ENCODE measurements at regions not wholly inside any gene's neighbourhood (a gene's known extent, or its start where the extent isn't known, plus 50 kb on each side); places are given as distances from the start of the nearest gene placed in this dataset.
"Not testable (repeated sequence)": the region's sequence is repeated elsewhere in the genome, so short reads cannot be mapped to it uniquely, and the experiment has no call there.

GRCh38 chr7:64469673-64470072 lies 93.2 kb downstream of the ZNF680 start:
- Histone ChIP-seq H3K27me3 (ENCODE audit: insufficient read depth, low read length) (no peaks in the 10 kb centered on the region), H3K27ac (ENCODE audit: low read depth, low read length) (no peak overlapping the region), H3K9me3 (ENCODE audit: control insufficient read depth in 1 of 2, low read length in 2 of 2) (no peaks in the 10 kb centered on the region), H3K4me3 (ENCODE audit: low read length in 2 of 2) (no peak overlapping the region), H3K4me1 (ENCODE audit: insufficient read depth, low read length) (no peaks in the 10 kb centered on the region), H3K36me3 (ENCODE audit: insufficient read depth, low read length) (no peaks in the 10 kb centered on the region)
- intact Hi-C loops (cut with micrococcal nuclease): no loop called here
- POLR2A ChIA-PET (ENCODE audit: partially characterized antibody): no interaction called here
- Mint-ChIP-seq H3K36me3 (peaks cover 0 to 4% of the 10 kb centered on the region in 2 donors), H3K27ac (no peak overlapping the region), H3K27me3 (no peaks in the 10 kb centered on the region), H3K9me3 (peaks cover 0 to 45% (median 28%) of the 10 kb centered on the region in 8 donors), H3K4me1 (no peaks in the 10 kb centered on the region), H3K4me3 (no peak overlapping the region)
- CTCF ChIA-PET (ENCODE audit: partially characterized antibody): no interaction called here
- no peak for DNase-seq

GRCh38 chr7:64465551-64465950 lies 97.3 kb downstream of the ZNF680 start:
- Mint-ChIP-seq H3K27me3 (no peaks in the 10 kb centered on the region), H3K36me3 (peaks cover 0 to 4% of the 10 kb centered on the region in 2 donors), H3K4me3 (no peak overlapping the region), H3K9me3 (peaks cover 0 to 56% (median 32%) of the 10 kb centered on the region in 8 donors), H3K4me1 (no peaks in the 10 kb centered on the region), H3K27ac (no peak overlapping the region)
- H3K4me1 ChIP-seq (ENCODE audit: insufficient read depth, low read length): no peaks in the 10 kb centered on the region
- no peak overlapping the region for H3K4me3 ChIP-seq (ENCODE audit: low read length in 2 of 2)
- H3K27ac ChIP-seq (ENCODE audit: low read depth, low read length): no peak overlapping the region
- DNase-seq: no peak
- no peaks in the 10 kb centered on the region for H3K36me3 ChIP-seq (ENCODE audit: insufficient read depth, low read length)
- no peaks in the 10 kb centered on the region for H3K9me3 ChIP-seq (ENCODE audit: control insufficient read depth in 1 of 2, low read length in 2 of 2)
- POLR2A ChIA-PET (ENCODE audit: partially characterized antibody): no interaction called here
- intact Hi-C loops (cut with micrococcal nuclease): no loop called here
- CTCF ChIA-PET (ENCODE audit: partially characterized antibody): no interaction called here
- no peaks in the 10 kb centered on the region for H3K27me3 ChIP-seq (ENCODE audit: insufficient read depth, low read length)

- ChIA-PET POLR2A (ENCODE audit: partially characterized antibody) (no interaction called here), CTCF (ENCODE audit: partially characterized antibody) (no interaction called here)
- Histone ChIP-seq H3K27ac (ENCODE audit: low read depth, low read length) (no peak overlapping the region), H3K36me3 (ENCODE audit: insufficient read depth, low read length) (no peaks in the 10 kb centered on the region), H3K9me3 (ENCODE audit: control insufficient read depth in 1 of 2, low read length in 2 of 2) (no peaks in the 10 kb centered on the region), H3K4me3 (ENCODE audit: low read length in 2 of 2) (no peak overlapping the region), H3K27me3 (ENCODE audit: insufficient read depth, low read length) (no peaks in the 10 kb centered on the region), H3K4me1 (ENCODE audit: insufficient read depth, low read length) (no peaks in the 10 kb centered on the region)
- Mint-ChIP-seq H3K36me3 (no peaks in the 10 kb centered on the region), H3K27ac (peak overlapping the region in 1 of 7 donors; percentile 23), H3K4me3 (peak overlapping the region in 7 of 8 donors; percentile 22 to 70 (median 25)), H3K4me1 (no peaks in the 10 kb centered on the region), H3K27me3 (no peaks in the 10 kb centered on the region), H3K9me3 (peaks cover 0 to 39% (median 28%) of the 10 kb centered on the region in 8 donors)
- peak; percentile 12 to 67 (median 31) for DNase-seq
- intact Hi-C loops (cut with micrococcal nuclease): no loop called here
Observed at GRCh38 chr7:64463636-64464375, 99.1 kb downstream of the ZNF680 start.

GRCh38 chr7:64459858-64460257 lies 103.0 kb downstream of the ZNF680 start:
- H3K27me3 ChIP-seq (ENCODE audit: insufficient read depth, low read length); H3K36me3 ChIP-seq (ENCODE audit: insufficient read depth, low read length); POLR2A ChIA-PET (ENCODE audit: partially characterized antibody); H3K4me3 ChIP-seq (ENCODE audit: low read length in 2 of 2); intact Hi-C loops (cut with micrococcal nuclease); H3K4me1 Mint-ChIP-seq; DNase-seq; H3K27me3 Mint-ChIP-seq; CTCF ChIA-PET (ENCODE audit: partially characterized antibody); H3K4me1 ChIP-seq (ENCODE audit: insufficient read depth, low read length); H3K9me3 ChIP-seq (ENCODE audit: control insufficient read depth in 1 of 2, low read length in 2 of 2); H3K36me3 Mint-ChIP-seq; H3K27ac ChIP-seq (ENCODE audit: low read depth, low read length); H3K4me3 Mint-ChIP-seq; H3K27ac Mint-ChIP-seq: not testable (repeated sequence)
- peaks cover 0 to 21% (median 11%) of the 10 kb centered on the region in 8 donors for H3K9me3 Mint-ChIP-seq

GRCh38 chr7:64433590-64433989 lies 119.8 kb downstream of the ZNF736 start:
- H3K27ac ChIP-seq (ENCODE audit: low read depth, low read length): no peak overlapping the region
- H3K36me3 ChIP-seq (ENCODE audit: insufficient read depth, low read length): no peaks in the 10 kb centered on the region
- H3K4me1 Mint-ChIP-seq: no peaks in the 10 kb centered on the region
- peaks cover 2 to 23% (median 10%) of the 10 kb centered on the region in 8 donors for H3K9me3 Mint-ChIP-seq
- POLR2A ChIA-PET (ENCODE audit: partially characterized antibody): no interaction called here
- H3K4me3 ChIP-seq (ENCODE audit: low read length in 2 of 2): no peak overlapping the region
- intact Hi-C loops (cut with micrococcal nuclease): no loop called here
- CTCF ChIA-PET (ENCODE audit: partially characterized antibody): no interaction called here
- DNase-seq: no peak
- H3K36me3 Mint-ChIP-seq: no peaks in the 10 kb centered on the region
- no peaks in the 10 kb centered on the region for H3K9me3 ChIP-seq (ENCODE audit: control insufficient read depth in 1 of 2, low read length in 2 of 2)
- no peak overlapping the region for H3K27ac Mint-ChIP-seq
- H3K27me3 ChIP-seq (ENCODE audit: insufficient read depth, low read length): no peaks in the 10 kb centered on the region
- no peak overlapping the region for H3K4me3 Mint-ChIP-seq
- H3K27me3 Mint-ChIP-seq: no peaks in the 10 kb centered on the region
- H3K4me1 ChIP-seq (ENCODE audit: insufficient read depth, low read length): no peaks in the 10 kb centered on the region

- no peaks in the 10 kb centered on the region for H3K4me1 Mint-ChIP-seq
- DNase-seq: no peak
- H3K36me3 ChIP-seq (ENCODE audit: insufficient read depth, low read length): no peaks in the 10 kb centered on the region
- H3K27me3 ChIP-seq (ENCODE audit: insufficient read depth, low read length): no peaks in the 10 kb centered on the region
- no peak overlapping the region for H3K4me3 Mint-ChIP-seq
- H3K27ac ChIP-seq (ENCODE audit: low read depth, low read length): no peak overlapping the region
- intact Hi-C loops (cut with micrococcal nuclease): no loop called here
- no peaks in the 10 kb centered on the region for H3K27me3 Mint-ChIP-seq
- CTCF ChIA-PET (ENCODE audit: partially characterized antibody): no interaction called here
- peaks cover 2 to 32% (median 13%) of the 10 kb centered on the region in 8 donors for H3K9me3 Mint-ChIP-seq
- POLR2A ChIA-PET (ENCODE audit: partially characterized antibody): no interaction called here
- H3K4me1 ChIP-seq (ENCODE audit: insufficient read depth, low read length): no peaks in the 10 kb centered on the region
- no peaks in the 10 kb centered on the region for H3K36me3 Mint-ChIP-seq
- H3K9me3 ChIP-seq (ENCODE audit: control insufficient read depth in 1 of 2, low read length in 2 of 2): no peaks in the 10 kb centered on the region
- H3K27ac Mint-ChIP-seq: no peak overlapping the region
- no peak overlapping the region for H3K4me3 ChIP-seq (ENCODE audit: low read length in 2 of 2)
Observed at GRCh38 chr7:64431838-64432237, 118.1 kb downstream of the ZNF736 start.

- Mint-ChIP-seq H3K4me3 (no peak overlapping the region), H3K36me3 (no peaks in the 10 kb centered on the region), H3K4me1 (no peaks in the 10 kb centered on the region), H3K9me3 (peaks cover 2 to 31% (median 13%) of the 10 kb centered on the region in 8 donors), H3K27me3 (no peaks in the 10 kb centered on the region), H3K27ac (no peak overlapping the region)
- H3K4me3 ChIP-seq (ENCODE audit: low read length in 2 of 2): no peak overlapping the region
- H3K36me3 ChIP-seq (ENCODE audit: insufficient read depth, low read length): no peaks in the 10 kb centered on the region
- no peak for DNase-seq
- no peaks in the 10 kb centered on the region for H3K27me3 ChIP-seq (ENCODE audit: insufficient read depth, low read length)
- no peaks in the 10 kb centered on the region for H3K9me3 ChIP-seq (ENCODE audit: control insufficient read depth in 1 of 2, low read length in 2 of 2)
- intact Hi-C loops (cut with micrococcal nuclease): no loop called here
- no peak overlapping the region for H3K27ac ChIP-seq (ENCODE audit: low read depth, low read length)
- CTCF ChIA-PET (ENCODE audit: partially characterized antibody): no interaction called here
- POLR2A ChIA-PET (ENCODE audit: partially characterized antibody): no interaction called here
- no peaks in the 10 kb centered on the region for H3K4me1 ChIP-seq (ENCODE audit: insufficient read depth, low read length)
Observed at GRCh38 chr7:64429232-64429631, 115.5 kb downstream of the ZNF736 start.

- H3K4me3 Mint-ChIP-seq; CTCF ChIA-PET (ENCODE audit: partially characterized antibody); H3K4me3 ChIP-seq (ENCODE audit: low read length in 2 of 2); DNase-seq; H3K4me1 Mint-ChIP-seq; H3K27ac Mint-ChIP-seq; H3K27me3 Mint-ChIP-seq; H3K27me3 ChIP-seq (ENCODE audit: insufficient read depth, low read length); POLR2A ChIA-PET (ENCODE audit: partially characterized antibody); H3K27ac ChIP-seq (ENCODE audit: low read depth, low read length); H3K9me3 ChIP-seq (ENCODE audit: control insufficient read depth in 1 of 2, low read length in 2 of 2); intact Hi-C loops (cut with micrococcal nuclease); H3K4me1 ChIP-seq (ENCODE audit: insufficient read depth, low read length); H3K36me3 Mint-ChIP-seq; H3K36me3 ChIP-seq (ENCODE audit: insufficient read depth, low read length): not testable (repeated sequence)
- H3K9me3 Mint-ChIP-seq: peaks cover 5 to 32% (median 21%) of the 10 kb centered on the region in 8 donors
Observed at GRCh38 chr7:64425436-64425835, 111.7 kb downstream of the ZNF736 start.

Data from CD4-positive, alpha-beta memory T cell (primary cell).